ENCODE measurements at regions not wholly inside any gene's neighbourhood (a gene's known extent, or its start where the extent isn't known, plus 50 kb on each side); places are given as distances from the start of the nearest gene placed in this dataset.

- no peak for TF ChIP-seq CTCF (conservative IDR thresholded peaks at IDR 0.05; ENCODE audit: low read depth, low read length)
- no peak for TF ChIP-seq EZH2 (IDR thresholded peaks at IDR 0.05; ENCODE audit: low read length, unreplicated experiment)
- no peak for TF ChIP-seq EZH2phosphoT487 (IDR thresholded peaks at IDR 0.05; ENCODE audit: borderline replicate concordance, low read length)
Measured at GRCh38 chr1:98086156-98086555, 165.3 kb upstream of the DPYD start.
